ENCODE measurements at regions not wholly inside any gene's neighbourhood (a gene's known extent, or its start where the extent isn't known, plus 50 kb on each side); places are given as distances from the start of the nearest gene placed in this dataset.
"Not testable (repeated sequence)": the region's sequence is repeated elsewhere in the genome, so short reads cannot be mapped to it uniquely, and the experiment has no call there.

- no peak for TF ChIP-seq CTCF (IDR thresholded peaks at IDR 0.05; ENCODE audit: control extremely low read depth, extremely low read depth, low read depth, missing control alignments)
- POLR2A ChIA-PET: no interaction called here
- DNase-seq (ENCODE audit: extremely low spot score): no peak
- CTCF ChIA-PET: interaction anchor here (0.7 to 1.2 kb wide), 3 partner anchors 11 to 15 kb away, joined by 3 read pairs; no protein-coding TSS in a partner anchor
Observed at GRCh38 chr2:16389611-16390010, 276.0 kb downstream of the CYRIA start.

GRCh38 chr2:16388199-16388830, 277.3 kb downstream of the CYRIA start:
- DNase-seq (ENCODE audit: extremely low spot score); POLR2A ChIA-PET: not testable (repeated sequence)
- CTCF ChIA-PET: interaction anchor here (0.9 kb wide), 1 partner anchor 16 kb away, joined by 3 read pairs; no protein-coding TSS in a partner anchor

- ChIA-PET CTCF (no interaction called here), POLR2A (no interaction called here)
- no peak for TF ChIP-seq CTCF (IDR thresholded peaks at IDR 0.05; ENCODE audit: control extremely low read depth, extremely low read depth, low read depth, missing control alignments)
- no peak for DNase-seq (ENCODE audit: extremely low spot score)
Observed at GRCh38 chr2:16387461-16387984, 278.1 kb downstream of the CYRIA start.

- no peak for TF ChIP-seq CTCF (IDR thresholded peaks at IDR 0.05; ENCODE audit: control extremely low read depth, extremely low read depth, low read depth, missing control alignments)
- POLR2A ChIA-PET: no interaction called here
- CTCF ChIA-PET: no interaction called here
- DNase-seq (ENCODE audit: extremely low spot score): no peak
Observed at GRCh38 chr2:16386431-16386830, 279.2 kb downstream of the CYRIA start.

GRCh38 chr2:16386031-16386430, 279.6 kb downstream of the CYRIA start:
- ChIA-PET POLR2A (no interaction called here), CTCF (no interaction called here)
- no peak for DNase-seq (ENCODE audit: extremely low spot score)
- no peak for TF ChIP-seq CTCF (IDR thresholded peaks at IDR 0.05; ENCODE audit: control extremely low read depth, extremely low read depth, low read depth, missing control alignments)

- CTCF ChIA-PET: interaction anchor here (1.4 kb wide), 1 partner anchor 11 kb away, joined by 4 read pairs; no protein-coding TSS in a partner anchor
- no peak for DNase-seq (ENCODE audit: extremely low spot score)
- POLR2A ChIA-PET: no interaction called here
- no peak for TF ChIP-seq CTCF (IDR thresholded peaks at IDR 0.05; ENCODE audit: control extremely low read depth, extremely low read depth, low read depth, missing control alignments)
Observed at GRCh38 chr2:16385341-16385740, 280.3 kb downstream of the CYRIA start.

- no peak for DNase-seq (ENCODE audit: extremely low spot score)
- POLR2A ChIA-PET: no interaction called here
- no peak for TF ChIP-seq CTCF (IDR thresholded peaks at IDR 0.05; ENCODE audit: control extremely low read depth, extremely low read depth, low read depth, missing control alignments)
- CTCF ChIA-PET: interaction anchor here (0.9 kb wide), 1 partner anchor 9 kb away, joined by 3 read pairs; no protein-coding TSS in a partner anchor
Observed at GRCh38 chr2:16383411-16383810, 282.2 kb downstream of the CYRIA start.

All from GM10248 (cell line).